Brain microvascular endothelial cell (primary cell): ENCODE measurements at regions not wholly inside any gene's neighbourhood (a gene's known extent, or its start where the extent isn't known, plus 50 kb on each side); places are given as distances from the start of the nearest gene placed in this dataset.
A peak's percentile ranks its signal among the peaks of the same experiment; 100 is the strongest.
"Not testable (repeated sequence)": the region's sequence is repeated elsewhere in the genome, so short reads cannot be mapped to it uniquely, and the experiment has no call there.

ENCODE experiments used
- DNase-seq: peaks from one replicate; pipeline ENCODE4 v3.0.0-alpha.2; 2020
- H3K27ac ChIP-seq: fragments of 250-450 bp; sonication (Bioruptor Pico); 2 replicates; pipeline ENCODE4 v1.5.1; 2020; ENCODE audit warnings: mild to moderate bottlenecking, moderate library complexity
- H3K27me3 ChIP-seq: fragments of 250-450 bp; sonication (Bioruptor Pico); replicated peaks from 2 replicates; pipeline ENCODE4 v1.5.1; 2020; ENCODE audit warnings: mild to moderate bottlenecking
- H3K36me3 ChIP-seq: fragments of 250-450 bp; sonication (Bioruptor Pico); replicated peaks from 2 replicates; pipeline ENCODE4 v1.5.1; 2020; ENCODE audit warnings: mild to moderate bottlenecking
- H3K4me3 ChIP-seq: 2 replicates; pipeline ENCODE4 v1.5.1; 2011; ENCODE audit warnings: low read depth, mild to moderate bottlenecking, control low read depth, low read length, moderate library complexity
- in situ Hi-C: cut with HindIII; loops from 2 replicates; pipeline ENCODE4 v1.10.0; 2017; ENCODE audit warnings: low sequenced_read_pairs, low pct_ligation_motif_present
- TF ChIP-seq, protein P1 (sequence below): IDR thresholded peaks from 2 replicates; pipeline ENCODE4 v1.5.1; 2011; ENCODE audit warnings: low read depth, mild to moderate bottlenecking, moderate library complexity, low read length, control low read depth, inconsistent platforms; ENCODE audit errors: missing control alignments

DNA sequence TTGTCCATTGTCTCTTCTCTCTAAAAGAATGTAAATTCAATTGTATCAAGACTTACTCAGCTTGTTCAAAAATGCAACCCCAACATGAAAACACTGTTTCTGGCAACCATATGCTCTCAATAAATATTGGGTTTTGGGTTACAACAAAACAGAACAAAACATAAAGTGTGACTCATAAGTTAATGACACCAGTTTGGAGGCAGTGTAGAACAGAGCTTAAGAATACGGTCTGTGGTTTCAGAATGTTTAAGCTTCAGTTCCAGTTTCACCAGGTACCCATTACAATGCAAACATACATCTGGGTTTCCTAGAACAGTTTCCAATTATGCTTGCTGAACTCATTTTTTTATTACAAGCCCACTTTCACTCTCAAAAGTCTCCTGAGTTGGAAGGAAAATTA, 285.8 kb upstream of the PCDH9 start:
- TF ChIP-seq, protein P1, sequence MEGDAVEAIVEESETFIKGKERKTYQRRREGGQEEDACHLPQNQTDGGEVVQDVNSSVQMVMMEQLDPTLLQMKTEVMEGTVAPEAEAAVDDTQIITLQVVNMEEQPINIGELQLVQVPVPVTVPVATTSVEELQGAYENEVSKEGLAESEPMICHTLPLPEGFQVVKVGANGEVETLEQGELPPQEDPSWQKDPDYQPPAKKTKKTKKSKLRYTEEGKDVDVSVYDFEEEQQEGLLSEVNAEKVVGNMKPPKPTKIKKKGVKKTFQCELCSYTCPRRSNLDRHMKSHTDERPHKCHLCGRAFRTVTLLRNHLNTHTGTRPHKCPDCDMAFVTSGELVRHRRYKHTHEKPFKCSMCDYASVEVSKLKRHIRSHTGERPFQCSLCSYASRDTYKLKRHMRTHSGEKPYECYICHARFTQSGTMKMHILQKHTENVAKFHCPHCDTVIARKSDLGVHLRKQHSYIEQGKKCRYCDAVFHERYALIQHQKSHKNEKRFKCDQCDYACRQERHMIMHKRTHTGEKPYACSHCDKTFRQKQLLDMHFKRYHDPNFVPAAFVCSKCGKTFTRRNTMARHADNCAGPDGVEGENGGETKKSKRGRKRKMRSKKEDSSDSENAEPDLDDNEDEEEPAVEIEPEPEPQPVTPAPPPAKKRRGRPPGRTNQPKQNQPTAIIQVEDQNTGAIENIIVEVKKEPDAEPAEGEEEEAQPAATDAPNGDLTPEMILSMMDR = no peak
- no peaks in the 10 kb centered on the region for H3K36me3 ChIP-seq
- peak; percentile 10 for DNase-seq
- no peaks in the 10 kb centered on the region for H3K27me3 ChIP-seq
- in situ Hi-C loops = no loop called here
- no peak overlapping the region for H3K4me3 ChIP-seq
- no peak overlapping the region for H3K27ac ChIP-seq

DNA sequence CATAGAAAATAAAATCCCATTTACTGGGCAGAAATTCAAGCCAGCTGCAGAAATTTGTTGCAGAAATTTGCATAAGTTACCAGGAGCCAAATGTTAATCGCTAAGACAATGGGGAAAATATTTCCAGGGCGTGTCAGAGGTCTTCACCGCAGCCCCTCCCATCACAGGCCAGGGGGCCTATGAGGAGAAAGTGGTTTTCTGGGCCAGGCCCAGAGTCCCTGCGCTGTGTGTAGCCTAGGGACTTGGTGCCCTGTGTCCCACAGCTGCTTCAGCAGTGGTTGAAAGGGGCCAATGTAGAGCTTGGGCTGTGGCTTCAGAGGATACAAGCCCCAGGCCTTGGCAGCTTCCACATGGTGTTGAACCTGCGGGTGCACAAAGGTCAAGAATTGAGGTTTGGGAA, 278.9 kb upstream of the PCDH9 start:
- TF ChIP-seq, protein P1 = no peak
- no peak for DNase-seq
- no peaks in the 10 kb centered on the region for H3K27me3 ChIP-seq
- in situ Hi-C loops = no loop called here
- no peak overlapping the region for H3K4me3 ChIP-seq
- H3K27ac ChIP-seq = no peak overlapping the region
- H3K36me3 ChIP-seq = no peaks in the 10 kb centered on the region

DNA sequence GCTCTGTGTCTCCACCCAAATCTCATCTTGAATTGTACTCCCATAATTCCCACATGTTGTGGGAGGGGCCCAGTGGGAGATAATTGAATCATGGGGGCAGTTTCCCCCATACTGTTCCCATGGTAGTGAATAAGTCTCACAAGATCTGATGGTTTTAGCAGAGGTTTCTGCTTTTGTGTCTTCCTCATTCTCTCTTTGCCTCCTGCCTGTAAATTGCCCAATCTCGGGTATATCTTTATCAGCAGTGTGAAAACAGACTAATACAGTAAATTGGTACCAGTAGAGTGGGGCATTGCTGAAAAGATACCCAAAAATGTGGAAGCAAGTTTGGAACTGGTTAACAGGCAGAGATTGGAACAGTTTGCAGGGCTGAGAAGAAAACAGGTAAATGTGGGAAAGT, 278.1 kb upstream of the PCDH9 start:
- H3K27me3 ChIP-seq, in situ Hi-C loops, H3K36me3 ChIP-seq, H3K27ac ChIP-seq, H3K4me3 ChIP-seq, DNase-seq: not testable (repeated sequence)

DNA sequence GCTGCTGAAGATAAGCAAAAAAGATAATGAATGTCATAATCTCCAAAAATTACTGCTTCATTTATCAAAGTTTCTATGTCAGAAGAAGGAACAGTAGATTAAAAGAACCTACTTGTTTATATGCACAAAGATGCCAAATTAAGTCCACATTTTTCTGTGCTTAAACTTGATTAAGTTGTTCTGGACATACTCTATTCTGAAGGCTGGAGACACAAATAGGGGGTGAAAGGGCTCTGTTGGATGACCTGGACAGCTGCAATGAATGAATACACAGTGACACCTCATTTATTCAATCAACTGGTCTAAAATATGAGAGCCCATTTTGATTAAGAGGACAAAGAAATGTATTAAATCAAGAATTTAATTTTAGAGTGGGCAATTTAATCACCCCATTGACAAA, 276.3 kb upstream of the PCDH9 start:
- no peak overlapping the region for H3K27ac ChIP-seq
- no peaks in the 10 kb centered on the region for H3K36me3 ChIP-seq
- no peaks in the 10 kb centered on the region for H3K27me3 ChIP-seq
- no peak for DNase-seq
- in situ Hi-C loops = no loop called here
- H3K4me3 ChIP-seq = no peak overlapping the region
- TF ChIP-seq, protein P1 = no peak

DNA sequence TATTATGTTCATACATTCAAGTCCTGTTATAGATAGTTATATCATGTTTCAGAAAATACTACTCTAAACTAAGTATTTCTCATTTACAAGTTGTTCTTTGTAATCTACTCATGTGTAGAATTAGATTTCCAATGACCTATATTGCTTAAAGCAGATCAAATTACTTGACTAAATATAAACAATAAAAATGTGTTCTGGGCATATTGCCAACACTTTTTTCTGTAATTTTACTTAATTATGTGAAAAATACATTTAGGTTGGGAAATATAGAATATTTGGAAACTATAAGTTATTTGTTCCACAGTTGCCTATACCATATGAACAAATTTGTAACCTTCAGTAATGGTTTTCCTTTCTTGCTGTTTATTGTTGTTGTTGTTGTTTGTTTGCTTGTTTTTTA, 275.2 kb upstream of the PCDH9 start:
- DNase-seq = no peak
- Histone ChIP-seq H3K36me3 (no peaks in the 10 kb centered on the region), H3K27ac (no peak overlapping the region), H3K27me3 (no peaks in the 10 kb centered on the region), H3K4me3 (no peak overlapping the region)
- TF ChIP-seq, protein P1 = no peak
- in situ Hi-C loops = no loop called here

DNA sequence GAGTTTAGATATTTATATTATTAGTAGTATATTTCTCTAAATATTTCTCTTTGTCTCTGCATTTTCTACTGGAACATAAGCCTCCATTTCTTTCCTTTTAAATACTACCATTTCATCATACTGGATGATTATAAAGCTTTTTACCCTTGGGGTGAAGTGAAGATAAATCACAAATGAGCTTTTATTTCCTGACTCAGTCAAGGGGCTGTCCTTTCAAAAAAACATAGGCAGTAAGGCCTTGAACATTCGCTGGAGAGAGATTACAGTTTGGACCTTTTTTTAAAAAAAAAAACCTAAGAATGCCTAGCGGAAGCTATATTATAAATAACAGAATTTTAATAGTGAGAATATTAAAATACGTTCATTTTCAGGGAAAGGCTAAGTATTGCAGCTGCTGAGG, 268.8 kb upstream of the PCDH9 start:
- TF ChIP-seq, protein P1 = no peak
- DNase-seq = no peak

More for the DNA sequence above, 268.8 kb upstream of the PCDH9 start:
- H3K4me3 ChIP-seq = no peak overlapping the region
- in situ Hi-C loops = no loop called here
- H3K27me3 ChIP-seq = no peaks in the 10 kb centered on the region
- H3K36me3 ChIP-seq = no peaks in the 10 kb centered on the region
- no peak overlapping the region for H3K27ac ChIP-seq
